ENCODE measurements at regions not wholly inside any gene's neighbourhood (a gene's known extent, or its start where the extent isn't known, plus 50 kb on each side); places are given as distances from the start of the nearest gene placed in this dataset.

DNA sequence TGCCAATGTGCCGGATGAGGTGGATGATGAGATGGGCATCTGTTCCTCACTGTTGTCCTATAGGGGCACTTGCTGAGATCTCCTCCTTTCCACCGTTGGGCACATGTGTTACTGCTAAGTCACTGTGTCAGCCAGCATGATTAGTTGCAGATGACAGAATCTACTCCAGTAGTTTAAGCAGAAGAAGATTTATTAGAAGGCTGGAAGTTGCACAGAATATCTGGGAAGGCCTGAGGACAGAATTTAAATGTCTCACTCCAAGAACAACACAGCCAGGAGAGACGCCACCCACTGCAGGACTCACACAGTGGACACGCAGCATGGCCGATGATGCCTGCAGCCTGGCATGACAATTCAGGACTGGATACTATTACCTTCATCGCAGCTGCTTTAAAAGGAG is 157.5 kb downstream of the NSG2 start (continued):
- no peak for TF ChIP-seq EGR1 (IDR thresholded peaks at IDR 0.05; ENCODE audit: borderline replicate concordance, low read depth, low read length)
